Heart left ventricle (tissue), 13 donors: ENCODE measurements at regions not wholly inside any gene's neighbourhood (a gene's known extent, or its start where the extent isn't known, plus 50 kb on each side); places are given as distances from the start of the nearest gene placed in this dataset.

Source experiments
- CTCF ChIP-seq, 12 donors: fragments of 200-600 bp; sonication (generic) in 4 of 12; IDR thresholded peaks; one replicate each; pipeline versions ENCODE4 v1.5.0 to v1.8.0; 2018 to 2022; ENCODE audit warnings: antibody characterized with exemption in 12 of 12, mild to moderate bottlenecking in 5 of 12
- POLR2A ChIP-seq, 2 donors: fragments of 450-650 bp; IDR thresholded peaks; one replicate each; pipeline ENCODE4 v1.6.1; 2017; ENCODE audit warnings: antibody characterized with exemption in 2 of 2, mild to moderate bottlenecking in 2 of 2, moderate library complexity in 2 of 2
- donor health status: ischemic (EF 13 %, LVEDD 7.1; RV severe dilation, severe dysfunction).
- donor health status: DM: no; HTN: yes; CAD: no.
- donor health status: DM: no; HTN: no; CAD: no.
- donor health status: ischemic (EF 25% LVEDD 6.9; RV normal size, moderate dysfunction).
- donor health status: ischemic (EF 25% LVEDD 5.7; RV mildly dilated, moderate dysfunction).
- donor health status: ischemic (EF 35%, LVEDD 5.7; RV mildly dilated, moderate dysfunction).
- donor health status: nonischemic (EF 11% LVEDD 7.7; RV severe dilation, severe dysfunction).
- donor health status: DM: yes; HTN: yes; CAD: no.
- donor health status: PGD.
- donor health status: ischemic (EF 29% LVEDD 5.4; RV normal size, mild dysfunction).
- donor health status: nonischemic (EF 23%, LVEDD 6.1; RV moderate dilation, normal function).

GRCh38 chr12:87317302-87317701 is 711.9 kb downstream of the C12orf50 start:
- TF ChIP-seq CTCF (IDR thresholded peaks at IDR 0.05) (no peak), POLR2A (IDR thresholded peaks at IDR 0.05) (no peak)
